NT2/D1 (cell line): ENCODE measurements at regions not wholly inside any gene's neighbourhood (a gene's known extent, or its start where the extent isn't known, plus 50 kb on each side); places are given as distances from the start of the nearest gene placed in this dataset.

Experiments
- SUZ12 ChIP-seq: IDR thresholded peaks from 2 replicates; pipeline ENCODE4 v1.6.1; 2011; ENCODE audit not compliant: insufficient read length, insufficient read depth; ENCODE audit errors: extremely low read depth
- ZNF274 ChIP-seq: IDR thresholded peaks from 2 replicates; pipeline ENCODE4 v1.6.1; 2011; ENCODE audit warnings: mild to moderate bottlenecking, low read depth, low read length

DNA sequence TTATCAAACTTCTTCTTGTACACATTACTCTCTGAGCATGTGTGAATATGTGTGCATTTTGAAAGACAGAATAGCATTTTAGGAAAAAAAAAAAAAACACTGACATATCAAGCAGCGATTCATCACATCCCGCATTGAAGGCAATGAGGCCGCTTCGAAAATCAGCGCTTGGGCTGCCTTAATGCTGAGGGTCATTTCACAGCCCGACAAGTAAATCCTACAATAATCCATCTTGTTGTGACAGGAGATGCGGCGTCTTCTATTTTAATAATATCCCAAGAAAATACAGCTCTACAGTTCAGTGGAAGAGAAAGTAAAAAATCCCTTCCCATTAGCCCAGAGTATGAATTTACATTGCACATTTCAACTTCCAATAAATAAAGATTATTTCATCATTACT, 389.2 kb upstream of the GRM7 start:
- TF ChIP-seq ZNF274 (no peak), SUZ12 (no peak)
